C4-2B (cell line): ENCODE measurements at regions not wholly inside any gene's neighbourhood (a gene's known extent, or its start where the extent isn't known, plus 50 kb on each side); places are given as distances from the start of the nearest gene placed in this dataset.

ENCODE experiments used
- CTCF ChIP-seq: fragments of 450-650 bp; conservative IDR thresholded peaks from 2 replicates; pipeline ENCODE4 v1.5.1; 2017; ENCODE audit warnings: mild to moderate bottlenecking
- ZFX ChIP-seq: fragments of 450-650 bp; IDR thresholded peaks from 2 replicates; pipeline ENCODE4 v1.6.1; 2017

- TF ChIP-seq CTCF (no peak), ZFX (no peak)
Observed at GRCh38 chr21:32185726-32186125, 93.1 kb downstream of the MIS18A start.
